OCI-LY7 (cell line): ENCODE measurements at regions not wholly inside any gene's neighbourhood (a gene's known extent, or its start where the extent isn't known, plus 50 kb on each side); places are given as distances from the start of the nearest gene placed in this dataset.

Experiments
- EZH2phosphoT487 ChIP-seq: fragments of 200-600 bp; sonication (generic); IDR thresholded peaks from 2 replicates; pipeline ENCODE4 v1.6.1; 2018; ENCODE audit warnings: low read depth, borderline replicate concordance, mild to moderate bottlenecking, mixed run types, antibody characterized with exemption, low read length, moderate library complexity, mixed read lengths
- TF ChIP-seq, protein P1 (sequence below): fragments of 200-600 bp; sonication (generic); conservative IDR thresholded peaks from 2 replicates; pipeline ENCODE4 v1.5.1; 2014; ENCODE audit warnings: mild to moderate bottlenecking, antibody characterized with exemption, low read length, moderate library complexity, mixed read lengths

DNA sequence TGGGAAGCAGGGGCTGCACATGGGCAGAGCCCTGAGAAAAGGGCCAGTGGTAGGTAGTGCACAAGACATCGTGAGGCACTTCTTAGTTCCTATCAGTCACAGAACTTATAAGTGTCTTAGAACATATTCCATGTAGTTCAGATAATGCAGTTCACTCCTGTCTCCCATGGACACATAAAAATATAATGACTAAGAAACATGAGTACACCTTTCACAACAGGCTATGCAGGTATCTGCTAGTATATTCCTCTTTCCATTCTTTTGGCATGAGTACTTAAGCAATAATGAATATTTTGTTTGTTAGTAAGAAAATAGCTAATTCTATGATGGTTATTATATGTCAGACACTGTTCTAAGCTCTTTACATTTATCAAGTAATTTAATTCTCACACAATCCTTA is 808.4 kb downstream of the BCL11A start:
- TF ChIP-seq, protein P1, sequence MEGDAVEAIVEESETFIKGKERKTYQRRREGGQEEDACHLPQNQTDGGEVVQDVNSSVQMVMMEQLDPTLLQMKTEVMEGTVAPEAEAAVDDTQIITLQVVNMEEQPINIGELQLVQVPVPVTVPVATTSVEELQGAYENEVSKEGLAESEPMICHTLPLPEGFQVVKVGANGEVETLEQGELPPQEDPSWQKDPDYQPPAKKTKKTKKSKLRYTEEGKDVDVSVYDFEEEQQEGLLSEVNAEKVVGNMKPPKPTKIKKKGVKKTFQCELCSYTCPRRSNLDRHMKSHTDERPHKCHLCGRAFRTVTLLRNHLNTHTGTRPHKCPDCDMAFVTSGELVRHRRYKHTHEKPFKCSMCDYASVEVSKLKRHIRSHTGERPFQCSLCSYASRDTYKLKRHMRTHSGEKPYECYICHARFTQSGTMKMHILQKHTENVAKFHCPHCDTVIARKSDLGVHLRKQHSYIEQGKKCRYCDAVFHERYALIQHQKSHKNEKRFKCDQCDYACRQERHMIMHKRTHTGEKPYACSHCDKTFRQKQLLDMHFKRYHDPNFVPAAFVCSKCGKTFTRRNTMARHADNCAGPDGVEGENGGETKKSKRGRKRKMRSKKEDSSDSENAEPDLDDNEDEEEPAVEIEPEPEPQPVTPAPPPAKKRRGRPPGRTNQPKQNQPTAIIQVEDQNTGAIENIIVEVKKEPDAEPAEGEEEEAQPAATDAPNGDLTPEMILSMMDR = no peak
- no peak for TF ChIP-seq EZH2phosphoT487
